Esophagus muscularis mucosa (tissue), 4 donors: ENCODE measurements at regions not wholly inside any gene's neighbourhood (a gene's known extent, or its start where the extent isn't known, plus 50 kb on each side); places are given as distances from the start of the nearest gene placed in this dataset.

ENCODE experiments used
- EP300 ChIP-seq: sonication (generic); formaldehyde crosslinking; IDR thresholded peaks from one replicate; pipeline ENCODE4 v1.6.1; 2017; ENCODE audit warnings: antibody characterized with exemption
- POLR2A ChIP-seq: fragments of 450-650 bp; IDR thresholded peaks from one replicate; pipeline ENCODE4 v1.6.1; 2017; ENCODE audit warnings: antibody characterized with exemption, moderate library complexity, mild to moderate bottlenecking, low read depth
- TF ChIP-seq, protein P1 (sequence below), 3 experiments: fragments of 200-600 bp in 2 of 3; fragments of 450-650 bp in 1 of 3; sonication (generic) in 2 of 3; IDR thresholded peaks; one replicate each; pipeline ENCODE4 v1.5.1; 2017 to 2019; ENCODE audit warnings: antibody characterized with exemption in 3 of 3, mild to moderate bottlenecking in 2 of 3, moderate library complexity in 1 of 3

DNA sequence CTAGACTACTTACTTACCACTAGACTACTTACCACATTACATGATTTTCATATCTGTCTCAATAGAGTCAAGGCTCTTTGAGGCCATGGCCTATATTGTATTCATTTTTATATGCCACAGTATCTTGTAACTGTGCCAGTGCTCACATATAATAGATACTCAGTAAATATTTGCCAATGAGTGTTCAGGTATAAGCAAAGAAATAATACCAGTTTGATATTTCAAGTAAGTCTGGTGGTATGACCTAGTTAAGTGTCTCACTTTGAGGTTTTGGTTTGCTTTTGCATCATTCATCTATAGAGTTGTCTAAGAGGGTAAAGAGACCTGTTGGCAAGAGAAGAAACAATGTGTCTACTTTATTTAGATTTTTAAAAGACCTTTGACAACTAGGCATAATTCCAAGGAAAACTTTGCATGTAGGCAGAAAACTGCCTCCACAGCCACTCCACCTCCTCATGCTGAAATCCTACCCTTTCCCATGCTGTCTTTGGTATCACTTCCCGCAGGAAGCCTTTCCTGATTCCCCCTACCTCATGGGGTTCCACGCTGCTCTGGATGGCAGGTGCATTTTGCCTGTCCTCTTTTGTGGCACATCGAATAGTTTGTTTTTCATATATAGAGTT, 91.3 kb upstream of the KLHL13 start:
- TF ChIP-seq, protein P1, sequence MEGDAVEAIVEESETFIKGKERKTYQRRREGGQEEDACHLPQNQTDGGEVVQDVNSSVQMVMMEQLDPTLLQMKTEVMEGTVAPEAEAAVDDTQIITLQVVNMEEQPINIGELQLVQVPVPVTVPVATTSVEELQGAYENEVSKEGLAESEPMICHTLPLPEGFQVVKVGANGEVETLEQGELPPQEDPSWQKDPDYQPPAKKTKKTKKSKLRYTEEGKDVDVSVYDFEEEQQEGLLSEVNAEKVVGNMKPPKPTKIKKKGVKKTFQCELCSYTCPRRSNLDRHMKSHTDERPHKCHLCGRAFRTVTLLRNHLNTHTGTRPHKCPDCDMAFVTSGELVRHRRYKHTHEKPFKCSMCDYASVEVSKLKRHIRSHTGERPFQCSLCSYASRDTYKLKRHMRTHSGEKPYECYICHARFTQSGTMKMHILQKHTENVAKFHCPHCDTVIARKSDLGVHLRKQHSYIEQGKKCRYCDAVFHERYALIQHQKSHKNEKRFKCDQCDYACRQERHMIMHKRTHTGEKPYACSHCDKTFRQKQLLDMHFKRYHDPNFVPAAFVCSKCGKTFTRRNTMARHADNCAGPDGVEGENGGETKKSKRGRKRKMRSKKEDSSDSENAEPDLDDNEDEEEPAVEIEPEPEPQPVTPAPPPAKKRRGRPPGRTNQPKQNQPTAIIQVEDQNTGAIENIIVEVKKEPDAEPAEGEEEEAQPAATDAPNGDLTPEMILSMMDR (IDR thresholded peaks at IDR 0.05) = no peak
- TF ChIP-seq POLR2A = no peak
- no peak for TF ChIP-seq EP300
